ENCODE measurements at regions not wholly inside any gene's neighbourhood (a gene's known extent, or its start where the extent isn't known, plus 50 kb on each side); places are given as distances from the start of the nearest gene placed in this dataset.

- no peaks in the 10 kb centered on the region for H3K27me3 ChIP-seq (ENCODE audit: insufficient read depth, insufficient read length)
- no peaks in the 10 kb centered on the region for H3K4me1 ChIP-seq (ENCODE audit: insufficient read depth, insufficient read length)
- no peak for DNase-seq (ENCODE audit: low read depth, low spot score)
- H3K36me3 ChIP-seq (ENCODE audit: insufficient read depth, insufficient read length, low read length), result no peaks in the 10 kb centered on the region
- TF ChIP-seq SUZ12 (IDR thresholded peaks at IDR 0.05; ENCODE audit: extremely low read depth, insufficient read depth, insufficient read length), result no peak
- no peaks in the 10 kb centered on the region for H3K9me3 ChIP-seq (ENCODE audit: insufficient read depth, low read length)
- no peak overlapping the region for H3K4me3 ChIP-seq (ENCODE audit: insufficient read length, low read depth)
- H3K9ac ChIP-seq (ENCODE audit: insufficient read length, low read depth), result no peak overlapping the region
These were observed 558.1 kb downstream of the TENT5A start for GRCh38 chr6:81194374-81194773.

- Histone ChIP-seq H3K36me3 (ENCODE audit: insufficient read depth, insufficient read length, low read length) (no peaks in the 10 kb centered on the region), H3K9me3 (ENCODE audit: insufficient read depth, low read length) (no peaks in the 10 kb centered on the region), H3K4me1 (ENCODE audit: insufficient read depth, insufficient read length) (no peaks in the 10 kb centered on the region), H3K9ac (ENCODE audit: insufficient read length, low read depth) (no peak overlapping the region), H3K4me3 (ENCODE audit: insufficient read length, low read depth) (no peak overlapping the region), H3K27me3 (ENCODE audit: insufficient read depth, insufficient read length) (no peaks in the 10 kb centered on the region)
- TF ChIP-seq SUZ12 (IDR thresholded peaks at IDR 0.05; ENCODE audit: extremely low read depth, insufficient read depth, insufficient read length), result no peak
- TF ChIP-seq ZNF274 (IDR thresholded peaks at IDR 0.05; ENCODE audit: low read depth, low read length), result no peak
- TF ChIP-seq YY1 (IDR thresholded peaks at IDR 0.05; ENCODE audit: insufficient read depth, insufficient read length), result no peak
- DNase-seq (ENCODE audit: low read depth, low spot score), result no peak
These were observed 580.3 kb downstream of the TENT5A start for GRCh38 chr6:81172056-81172740.

- DNase-seq (ENCODE audit: low read depth, low spot score), result no peak
- Histone ChIP-seq H3K27me3 (ENCODE audit: insufficient read depth, insufficient read length) (no peaks in the 10 kb centered on the region), H3K9ac (ENCODE audit: insufficient read length, low read depth) (no peak overlapping the region), H3K4me3 (ENCODE audit: insufficient read length, low read depth) (no peak overlapping the region), H3K36me3 (ENCODE audit: insufficient read depth, insufficient read length, low read length) (no peaks in the 10 kb centered on the region), H3K9me3 (ENCODE audit: insufficient read depth, low read length) (no peaks in the 10 kb centered on the region), H3K4me1 (ENCODE audit: insufficient read depth, insufficient read length) (no peaks in the 10 kb centered on the region)
- no peak for TF ChIP-seq YY1 (IDR thresholded peaks at IDR 0.05; ENCODE audit: insufficient read depth, insufficient read length)
- no peak for TF ChIP-seq SUZ12 (IDR thresholded peaks at IDR 0.05; ENCODE audit: extremely low read depth, insufficient read depth, insufficient read length)
- no peak for TF ChIP-seq ZNF274 (IDR thresholded peaks at IDR 0.05; ENCODE audit: low read depth, low read length)
These were observed 583.3 kb downstream of the TENT5A start for GRCh38 chr6:81169166-81169565.

- no peak for DNase-seq (ENCODE audit: low read depth, low spot score)
- Histone ChIP-seq H3K9me3 (ENCODE audit: insufficient read depth, low read length) (no peaks in the 10 kb centered on the region), H3K36me3 (ENCODE audit: insufficient read depth, insufficient read length, low read length) (no peaks in the 10 kb centered on the region), H3K4me3 (ENCODE audit: insufficient read length, low read depth) (no peak overlapping the region), H3K4me1 (ENCODE audit: insufficient read depth, insufficient read length) (no peaks in the 10 kb centered on the region), H3K27me3 (ENCODE audit: insufficient read depth, insufficient read length) (no peaks in the 10 kb centered on the region), H3K9ac (ENCODE audit: insufficient read length, low read depth) (no peak overlapping the region)
- no peak for TF ChIP-seq YY1 (IDR thresholded peaks at IDR 0.05; ENCODE audit: insufficient read depth, insufficient read length)
- no peak for TF ChIP-seq SUZ12 (IDR thresholded peaks at IDR 0.05; ENCODE audit: extremely low read depth, insufficient read depth, insufficient read length)
- no peak for TF ChIP-seq ZNF274 (IDR thresholded peaks at IDR 0.05; ENCODE audit: low read depth, low read length)
These were observed 585.7 kb downstream of the TENT5A start for GRCh38 chr6:81166770-81167169.

- no peaks in the 10 kb centered on the region for H3K4me1 ChIP-seq (ENCODE audit: insufficient read depth, insufficient read length)
- DNase-seq (ENCODE audit: low read depth, low spot score), result no peak
- H3K4me3 ChIP-seq (ENCODE audit: insufficient read length, low read depth), result no peak overlapping the region
- TF ChIP-seq YY1 (IDR thresholded peaks at IDR 0.05; ENCODE audit: insufficient read depth, insufficient read length) (no peak), ZNF274 (IDR thresholded peaks at IDR 0.05; ENCODE audit: low read depth, low read length) (no peak), SUZ12 (IDR thresholded peaks at IDR 0.05; ENCODE audit: extremely low read depth, insufficient read depth, insufficient read length) (no peak)
- H3K9me3 ChIP-seq (ENCODE audit: insufficient read depth, low read length), result no peaks in the 10 kb centered on the region
- no peaks in the 10 kb centered on the region for H3K27me3 ChIP-seq (ENCODE audit: insufficient read depth, insufficient read length)
- no peak overlapping the region for H3K9ac ChIP-seq (ENCODE audit: insufficient read length, low read depth)
- H3K36me3 ChIP-seq (ENCODE audit: insufficient read depth, insufficient read length, low read length), result no peaks in the 10 kb centered on the region
These were observed 593.5 kb downstream of the TENT5A start for GRCh38 chr6:81158956-81159355.

GRCh38 chr6:81148751-81149150 lies 603.7 kb downstream of the TENT5A start:
- Histone ChIP-seq H3K4me1 (ENCODE audit: insufficient read depth, insufficient read length) (no peaks in the 10 kb centered on the region), H3K9me3 (ENCODE audit: insufficient read depth, low read length) (no peaks in the 10 kb centered on the region), H3K27me3 (ENCODE audit: insufficient read depth, insufficient read length) (no peaks in the 10 kb centered on the region), H3K36me3 (ENCODE audit: insufficient read depth, insufficient read length, low read length) (no peaks in the 10 kb centered on the region), H3K4me3 (ENCODE audit: insufficient read length, low read depth) (no peak overlapping the region), H3K9ac (ENCODE audit: insufficient read length, low read depth) (no peak overlapping the region)
- TF ChIP-seq ZNF274 (IDR thresholded peaks at IDR 0.05; ENCODE audit: low read depth, low read length) (no peak), SUZ12 (IDR thresholded peaks at IDR 0.05; ENCODE audit: extremely low read depth, insufficient read depth, insufficient read length) (no peak), YY1 (IDR thresholded peaks at IDR 0.05; ENCODE audit: insufficient read depth, insufficient read length) (no peak)
- DNase-seq (ENCODE audit: low read depth, low spot score), result no peak

- DNase-seq (ENCODE audit: low read depth, low spot score), result no peak
- no peaks in the 10 kb centered on the region for H3K27me3 ChIP-seq (ENCODE audit: insufficient read depth, insufficient read length)
- H3K9ac ChIP-seq (ENCODE audit: insufficient read length, low read depth), result no peak overlapping the region
- H3K4me3 ChIP-seq (ENCODE audit: insufficient read length, low read depth), result no peak overlapping the region
- no peaks in the 10 kb centered on the region for H3K9me3 ChIP-seq (ENCODE audit: insufficient read depth, low read length)
- no peaks in the 10 kb centered on the region for H3K36me3 ChIP-seq (ENCODE audit: insufficient read depth, insufficient read length, low read length)
- no peaks in the 10 kb centered on the region for H3K4me1 ChIP-seq (ENCODE audit: insufficient read depth, insufficient read length)
- TF ChIP-seq SUZ12 (IDR thresholded peaks at IDR 0.05; ENCODE audit: extremely low read depth, insufficient read depth, insufficient read length) (no peak), YY1 (IDR thresholded peaks at IDR 0.05; ENCODE audit: insufficient read depth, insufficient read length) (no peak), ZNF274 (IDR thresholded peaks at IDR 0.05; ENCODE audit: low read depth, low read length) (no peak)
These were observed 607.0 kb downstream of the TENT5A start for GRCh38 chr6:81145506-81145905.

Data from NT2/D1 (cell line).